GM12878 (cell line): ENCODE measurements at regions not wholly inside any gene's neighbourhood (a gene's known extent, or its start where the extent isn't known, plus 50 kb on each side); places are given as distances from the start of the nearest gene placed in this dataset.

Experiments used
- ATAC-seq: fragments of 200-7000 bp; cut with Tn5 transposase; 3 replicates; pipeline ENCODE4 v1.9.1; 2020; ENCODE audit warnings: mild to moderate bottlenecking, moderate library complexity
- BruUV-seq: library from RNA; stranded (reverse); fragments of 400-500 nt; replicated peaks from 2 replicates; lab custom pipeline; 2021; lab: Mats Ljungman, UMichigan
- CTCF ChIA-PET: fragments of 300-600 bp; sonication (Branson Sonifier 250); formaldehyde crosslinking; extraction: SDS; loops from one replicate; lab custom pipeline; 2021; ENCODE audit warnings: inconsistent platforms; lab: Yijun Ruan, JAX
- POLR2A ChIA-PET: fragments of 350-600 bp; formaldehyde crosslinking; extraction: SDS; loops from one replicate; lab custom pipeline; 2021; ENCODE audit warnings: inconsistent platforms; lab: Charles Lee
- RAD21 ChIA-PET: fragments of 300-600 bp; sonication (Branson Sonifier 250); formaldehyde crosslinking; loops from one replicate; lab custom pipeline; 2023; ENCODE audit warnings: antibody characterized with exemption; ENCODE audit not compliant: unreplicated experiment; lab: Charles Lee
- SMC1A ChIA-PET: fragments of 300-600 bp; sonication (Branson Sonifier 250); formaldehyde crosslinking; loops from one replicate; lab custom pipeline; 2023; ENCODE audit not compliant: unreplicated experiment, uncharacterized antibody; lab: Charles Lee
- DNase-seq: peaks from one replicate; pipeline ENCODE4 v3.0.0-alpha.2; 2011; ENCODE audit warnings: low read depth, low spot score
- FAIRE-seq: peaks from 3 replicates; lab custom pipeline; 2011; peaks lifted over from hg19 to GRCh38; lab: Jason Lieb, UNC
- H2AFZ ChIP-seq: 2 replicates; pipeline ENCODE4 v1.6.0; 2011; ENCODE audit warnings: low read depth, low read length, control low read depth; ENCODE audit not compliant: control insufficient read depth
- H3K27ac ChIP-seq: 2 replicates; pipeline ENCODE4 v1.5.1; 2011; ENCODE audit warnings: control low read depth; ENCODE audit not compliant: control insufficient read depth, insufficient read depth
- H3K27me3 ChIP-seq, 2 experiments: replicated peaks in 1 of 2; 2 replicates each; pipeline versions ENCODE4 v1.6.0 to v1.6.1; 2011; ENCODE audit warnings: low read length in 1 of 2; ENCODE audit not compliant: control insufficient read depth in 2 of 2, insufficient read depth in 2 of 2
- H3K36me3 ChIP-seq, 2 experiments: 2 replicates each; pipeline ENCODE4 v1.5.1; 2011; ENCODE audit warnings: low read length in 1 of 2; ENCODE audit not compliant: control insufficient read depth in 2 of 2, insufficient read depth in 2 of 2
- H3K4me1 ChIP-seq: 2 replicates; pipeline ENCODE4 v1.6.1; 2011; ENCODE audit warnings: mild to moderate bottlenecking, low read length, moderate library complexity, mixed read lengths; ENCODE audit not compliant: control insufficient read depth, insufficient read depth
- H3K4me2 ChIP-seq: 2 replicates; pipeline ENCODE4 v1.6.0; 2011; ENCODE audit warnings: control low read depth; ENCODE audit not compliant: control insufficient read depth, insufficient read depth
- H3K4me3 ChIP-seq: fragments of 200-600 bp; sonication (generic); 2 replicates; pipeline ENCODE4 v1.5.1; 2016
- H3K79me2 ChIP-seq: 2 replicates; pipeline ENCODE4 v1.6.0; 2011; ENCODE audit warnings: low read length; ENCODE audit not compliant: control insufficient read depth, insufficient read depth
- H3K9ac ChIP-seq: 2 replicates; pipeline ENCODE4 v1.8.0; 2011; ENCODE audit warnings: low read length, control low read depth, mixed read lengths; ENCODE audit not compliant: control insufficient read depth, insufficient read depth
- H3K9me3 ChIP-seq: replicated peaks from 3 replicates; pipeline ENCODE4 v1.5.1; 2011; ENCODE audit warnings: mild to moderate bottlenecking, low read length; ENCODE audit not compliant: control insufficient read depth, insufficient read depth
- H4K20me1 ChIP-seq: 2 replicates; pipeline ENCODE4 v1.6.0; 2011; ENCODE audit not compliant: control insufficient read depth, insufficient read depth
- BCL3 ChIP-seq: IDR thresholded peaks from 2 replicates; pipeline ENCODE4 v1.6.1; 2011; ENCODE audit warnings: borderline replicate concordance, low read depth, mild to moderate bottlenecking, moderate library complexity, low read length; ENCODE audit not compliant: insufficient read depth, poor library complexity, severe bottlenecking
- BHLHE40 ChIP-seq, 2 experiments: fragments of 450-650 bp in 1 of 2; IDR thresholded peaks; 2 replicates each; pipeline ENCODE4 v1.6.1; 2011 to 2017; ENCODE audit warnings: low read depth in 2 of 2, borderline replicate concordance in 1 of 2, improper control_type of control experiment in 1 of 2, low read length in 1 of 2, mild to moderate bottlenecking in 1 of 2
- CBX3 ChIP-seq: fragments of 200-600 bp; sonication (generic); IDR thresholded peaks from 2 replicates; pipeline ENCODE4 v1.6.1; 2016; ENCODE audit warnings: low read depth, borderline replicate concordance
- IKZF1 ChIP-seq: fragments of 450-650 bp; conservative IDR thresholded peaks from 2 replicates; pipeline ENCODE4 v1.6.1; 2017; ENCODE audit warnings: antibody characterized with exemption, mild to moderate bottlenecking
- IKZF2 ChIP-seq, 2 experiments: fragments of 450-650 bp; IDR thresholded peaks; 2 replicates each; pipeline ENCODE4 v1.6.1; 2017; ENCODE audit warnings: mild to moderate bottlenecking in 2 of 2, moderate library complexity in 2 of 2
- IRF4 ChIP-seq: IDR thresholded peaks from 2 replicates; pipeline ENCODE4 v1.6.1; 2011; ENCODE audit warnings: low read depth, low read length
- NFIC ChIP-seq: IDR thresholded peaks from 2 replicates; pipeline ENCODE4 v1.6.1; 2012; ENCODE audit warnings: low read depth, mild to moderate bottlenecking, inconsistent platforms, low read length, moderate library complexity
- RAD21 ChIP-seq: IDR thresholded peaks from 2 replicates; pipeline ENCODE4 v1.6.1; 2011; ENCODE audit warnings: mild to moderate bottlenecking, low read depth, low read length, moderate library complexity; ENCODE audit not compliant: insufficient read depth
- RAD51 ChIP-seq: fragments of 450-650 bp; IDR thresholded peaks from 2 replicates; pipeline ENCODE4 v1.6.1; 2016; ENCODE audit warnings: moderate library complexity, mild to moderate bottlenecking, inconsistent platforms
- RCOR1 ChIP-seq: conservative IDR thresholded peaks from 2 replicates; pipeline ENCODE4 v1.6.1; 2012; ENCODE audit warnings: low read depth, low read length, improper control_type of control experiment
- REST ChIP-seq: IDR thresholded peaks from 2 replicates; pipeline ENCODE4 v1.6.1; 2012; ENCODE audit warnings: mild to moderate bottlenecking, low read depth, low read length
- SPI1 ChIP-seq: IDR thresholded peaks from 2 replicates; pipeline ENCODE4 v1.6.1; 2011; ENCODE audit warnings: low read depth, mild to moderate bottlenecking, low read length, moderate library complexity, borderline replicate concordance; ENCODE audit not compliant: insufficient read depth
- TBL1XR1 ChIP-seq: IDR thresholded peaks from 2 replicates; pipeline ENCODE4 v1.6.1; 2012; ENCODE audit warnings: low read depth, low read length, improper control_type of control experiment
- YY1 ChIP-seq: IDR thresholded peaks from 2 replicates; pipeline ENCODE4 v1.6.1; 2011; ENCODE audit warnings: low read depth, mild to moderate bottlenecking, low read length
- ZSCAN29 ChIP-seq: fragments of 450-650 bp; IDR thresholded peaks from 2 replicates; pipeline ENCODE4 v1.6.1; 2017; ENCODE audit warnings: mild to moderate bottlenecking, moderate library complexity
- WGBS: methylation state at CpG from one replicate; pipeline ENCODE4 v1.1.6; 2016; ENCODE audit warnings: low lambda C conversion rate; ENCODE audit not compliant: insufficient replicate concordance, insufficient coverage; ENCODE audit errors: missing lambda C conversion rate; 5-methylcytosine and 5-hydroxymethylcytosine counted together
- in situ Hi-C: fragments of 300-500 bp; cut with MboI; formaldehyde crosslinking; loops from 9 replicates; pipeline ENCODE4 v1.14.3; 2018; ENCODE audit warnings: mixed read lengths
- intact Hi-C: fragments of 100-400 bp; cut with micrococcal nuclease; formaldehyde crosslinking; loops from one replicate; pipeline ENCODE4 v1.14.2; 2022; ENCODE audit not compliant: unreplicated experiment

GRCh38 chr15:63440265-63440648 lies 58.6 kb upstream of the CA12 start:
- Histone ChIP-seq H3K27me3 (no peaks in the 10 kb centered on the region), H3K9me3 (no peaks in the 10 kb centered on the region), H3K4me3 (no peak overlapping the region), H3K9ac (no peak overlapping the region), H2AFZ (no peak overlapping the region), H4K20me1 (no peaks in the 10 kb centered on the region), H3K4me1 (peaks cover 5% of the 10 kb centered on the region; the same call in 1 of the 2 replicates), H3K79me2 (no peaks in the 10 kb centered on the region), H3K27ac (no peak overlapping the region), H3K36me3 (no peaks in the 10 kb centered on the region), H3K4me2 (no peak overlapping the region)
- TF ChIP-seq TBL1XR1, result no peak
- TF ChIP-seq REST, result no peak
- RAD21 ChIA-PET, result no interaction called here
- FAIRE-seq (no peak), ATAC-seq (no peak), DNase-seq (no peak)
- CTCF ChIA-PET, result no interaction called here
- no TSS peak for BruUV-seq
- SMC1A ChIA-PET, result interaction anchor here (1.3 kb wide), 1 partner anchor 149 kb away, joined by 5 read pairs; no protein-coding TSS in a partner anchor
- POLR2A ChIA-PET, result no interaction called here
- intact Hi-C loops (no loop called here), in situ Hi-C loops (no loop called here)
- WGBS, result 66% methylated on average over 3 of the region's 3 CpGs

GRCh38 chr15:63440756-63441155 lies 59.1 kb upstream of the CA12 start:
- Histone ChIP-seq H3K27ac (no peak overlapping the region), H3K4me1 (peaks cover 5% of the 10 kb centered on the region; the same call in 1 of the 2 replicates), H3K9ac (no peak overlapping the region), H2AFZ (no peak overlapping the region), H3K27me3 (no peaks in the 10 kb centered on the region), H3K79me2 (no peaks in the 10 kb centered on the region), H3K36me3 (no peaks in the 10 kb centered on the region), H3K4me2 (no peak overlapping the region), H4K20me1 (no peaks in the 10 kb centered on the region), H3K4me3 (no peak overlapping the region), H3K9me3 (no peaks in the 10 kb centered on the region)
- BruUV-seq, result no TSS peak
- in situ Hi-C loops (no loop called here), intact Hi-C loops (no loop called here)
- POLR2A ChIA-PET, result no interaction called here
- SMC1A ChIA-PET, result no interaction called here
- RAD21 ChIA-PET, result no interaction called here
- no peak for ATAC-seq
- WGBS, result 47% methylated on average over 6 of the region's 6 CpGs
- CTCF ChIA-PET, result no interaction called here
- no peak for DNase-seq
- FAIRE-seq, result no peak
- TF ChIP-seq SPI1 (no peak), CBX3 (no peak), IKZF1 (no peak), RAD51 (no peak), ZSCAN29 (no peak), NFIC (no peak), IKZF2 (IDR thresholded peaks at IDR 0.05) (no peak), YY1 (no peak), BCL3 (no peak), BHLHE40 (IDR thresholded peaks at IDR 0.05; ENCODE audit: borderline replicate concordance in 1 of 2, low read depth in 2 of 2, low read length in 1 of 2) (no peak), RCOR1 (no peak), IRF4 (no peak), RAD21 (no peak)
